Mucosa of descending colon (tissue), 3 donors: ENCODE measurements at regions not wholly inside any gene's neighbourhood (a gene's known extent, or its start where the extent isn't known, plus 50 kb on each side); places are given as distances from the start of the nearest gene placed in this dataset.
"Not testable (repeated sequence)": the region's sequence is repeated elsewhere in the genome, so short reads cannot be mapped to it uniquely, and the experiment has no call there.

Experiments used
- ATAC-seq: fragments of 200-7000 bp; cut with Tn5 transposase; one replicate; pipeline ENCODE4 v1.9.1; 2020; ENCODE audit warnings: mild to moderate bottlenecking, moderate library complexity
- DNase-seq, 3 donors: peaks; one replicate each; pipeline ENCODE4 v3.0.0-alpha.2; 2020
- H3K36me3 ChIP-seq: fragments of 200-600 bp; one replicate; pipeline ENCODE4 v1.8.0; 2021; ENCODE audit warnings: low read depth, mild to moderate bottlenecking
- H3K4me1 ChIP-seq: fragments of 200-600 bp; one replicate; pipeline ENCODE4 v1.8.0; 2021; ENCODE audit warnings: low read depth, mild to moderate bottlenecking
- H3K4me3 ChIP-seq: fragments of 200-600 bp; one replicate; pipeline ENCODE4 v1.8.0; 2021; ENCODE audit warnings: mild to moderate bottlenecking
- H3K9me3 ChIP-seq: fragments of 200-600 bp; one replicate; pipeline ENCODE4 v1.8.0; 2021; ENCODE audit warnings: mild to moderate bottlenecking
- CTCF ChIP-seq: fragments of 200-600 bp; IDR thresholded peaks from one replicate; pipeline ENCODE4 v1.8.0; 2022; ENCODE audit warnings: antibody characterized with exemption, mild to moderate bottlenecking
- intact Hi-C, 2 donors: fragments of 100-400 bp; cut with DNase I in 1 of 2; cut with micrococcal nuclease in 1 of 2; formaldehyde crosslinking; loops; one replicate each; pipeline versions ENCODE4 v1.11.0 to v1.11.1; 2022; cut with DNase I, micrococcal nuclease
- donor health status: DM: no; HTN: no; CAD: no; lungs with moderate emphysema.
- donor health status: DM: no; HTN: no; CAD: no.
- donor health status: DM: no; HTN: yes; CAD: no.

GRCh38 chrX:113514906-113515305, 674.3 kb upstream of the AMOT start:
- intact Hi-C loops: no loop called here
- no peak overlapping the region for H3K4me3 ChIP-seq
- ATAC-seq: no peak
- no peaks in the 10 kb centered on the region for H3K9me3 ChIP-seq
- no peak for TF ChIP-seq CTCF
- no peak for DNase-seq
- H3K4me1 ChIP-seq: no peaks in the 10 kb centered on the region
- H3K36me3 ChIP-seq: no peaks in the 10 kb centered on the region

- Histone ChIP-seq H3K4me3 (no peak overlapping the region), H3K36me3 (no peaks in the 10 kb centered on the region), H3K4me1 (no peaks in the 10 kb centered on the region), H3K9me3 (no peaks in the 10 kb centered on the region)
- no peak for TF ChIP-seq CTCF
- intact Hi-C loops: no loop called here
- DNase-seq (no peak), ATAC-seq (no peak)
Measured at GRCh38 chrX:113512700-113513395, 672.2 kb upstream of the AMOT start.

GRCh38 chrX:113510586-113510985, 670.0 kb upstream of the AMOT start:
- intact Hi-C loops: no loop called here
- no peak for TF ChIP-seq CTCF
- ATAC-seq (no peak), DNase-seq (no peak)
- Histone ChIP-seq H3K9me3 (no peaks in the 10 kb centered on the region), H3K36me3 (no peaks in the 10 kb centered on the region), H3K4me1 (no peaks in the 10 kb centered on the region), H3K4me3 (no peak overlapping the region)

GRCh38 chrX:113492895-113493294, 652.3 kb upstream of the AMOT start:
- Histone ChIP-seq H3K4me1 (no peaks in the 10 kb centered on the region), H3K9me3 (no peaks in the 10 kb centered on the region), H3K36me3 (no peaks in the 10 kb centered on the region), H3K4me3 (no peak overlapping the region)
- no peak for DNase-seq
- intact Hi-C loops: no loop called here
- no peak for TF ChIP-seq CTCF
- ATAC-seq: no peak

- ATAC-seq (no peak), DNase-seq (no peak)
- TF ChIP-seq CTCF: no peak
- Histone ChIP-seq H3K4me3 (no peak overlapping the region), H3K36me3 (no peaks in the 10 kb centered on the region), H3K9me3 (no peaks in the 10 kb centered on the region), H3K4me1 (no peaks in the 10 kb centered on the region)
- intact Hi-C loops: no loop called here
Measured at GRCh38 chrX:113473418-113473817, 632.8 kb upstream of the AMOT start.

- H3K4me3 ChIP-seq, H3K9me3 ChIP-seq, H3K36me3 ChIP-seq, DNase-seq, intact Hi-C loops, ATAC-seq, H3K4me1 ChIP-seq: not testable (repeated sequence)
Measured at GRCh38 chrX:113473015-113473414, 632.4 kb upstream of the AMOT start.
